ENCODE measurements at regions not wholly inside any gene's neighbourhood (a gene's known extent, or its start where the extent isn't known, plus 50 kb on each side); places are given as distances from the start of the nearest gene placed in this dataset.

- Histone ChIP-seq H3K36me3 (ENCODE audit: control insufficient read depth in 2 of 2, insufficient read depth in 1 of 2, low read length in 2 of 2) (no peaks in the 10 kb centered on the region), H3K27ac (ENCODE audit: extremely low read depth, low read depth, low read length) (no peak overlapping the region), H3K9me3 (ENCODE audit: control insufficient read depth, insufficient read depth, low read depth, low read length) (no peaks in the 10 kb centered on the region; the same call in 1 of the 2 replicates), H3K4me3 (ENCODE audit: low read depth, low read length) (no peak overlapping the region), H3K4me1 (ENCODE audit: control insufficient read depth, insufficient read depth, low read length) (no peaks in the 10 kb centered on the region)
- TF ChIP-seq HIC1 (tag by site-specific recombination; IDR thresholded peaks at IDR 0.05) (no peak), ZSCAN5A (tag by site-specific recombination; IDR thresholded peaks at IDR 0.05) (no peak), ZNF660 (tag by site-specific recombination; IDR thresholded peaks at IDR 0.05) (no peak), IKZF3 (tag by site-specific recombination; IDR thresholded peaks at IDR 0.05) (no peak), SP7 (tag by site-specific recombination; IDR thresholded peaks at IDR 0.05) (no peak), ZNF248 (tag by site-specific recombination; IDR thresholded peaks at IDR 0.05) (no peak), PRDM4 (tag by site-specific recombination; IDR thresholded peaks at IDR 0.05) (no peak), KLF9 (tag by site-specific recombination; IDR thresholded peaks at IDR 0.05; ENCODE audit: low read depth) (no peak), ZNF776 (tag by site-specific recombination; IDR thresholded peaks at IDR 0.05; ENCODE audit: borderline replicate concordance) (no peak), PBX3 (CRISPR knock-in tag; IDR thresholded peaks at IDR 0.05) (no peak), KLF10 (tag by site-specific recombination; IDR thresholded peaks at IDR 0.05) (no peak), OVOL3 (tag by site-specific recombination; IDR thresholded peaks at IDR 0.05) (no peak), ZNF791 (tag by site-specific recombination; IDR thresholded peaks at IDR 0.05) (no peak), ZNF174 (tag by site-specific recombination; IDR thresholded peaks at IDR 0.05) (no peak), ZNF555 (tag by site-specific recombination; conservative IDR thresholded peaks at IDR 0.05) (no peak), ZNF670 (tag by site-specific recombination; IDR thresholded peaks at IDR 0.05; ENCODE audit: low read depth) (no peak), KLF16 (tag by site-specific recombination; IDR thresholded peaks at IDR 0.05) (no peak), HOXD13 (CRISPR knock-in tag; IDR thresholded peaks at IDR 0.05; ENCODE audit: borderline replicate concordance) (no peak)
- TF ChIP-seq, protein P1, sequence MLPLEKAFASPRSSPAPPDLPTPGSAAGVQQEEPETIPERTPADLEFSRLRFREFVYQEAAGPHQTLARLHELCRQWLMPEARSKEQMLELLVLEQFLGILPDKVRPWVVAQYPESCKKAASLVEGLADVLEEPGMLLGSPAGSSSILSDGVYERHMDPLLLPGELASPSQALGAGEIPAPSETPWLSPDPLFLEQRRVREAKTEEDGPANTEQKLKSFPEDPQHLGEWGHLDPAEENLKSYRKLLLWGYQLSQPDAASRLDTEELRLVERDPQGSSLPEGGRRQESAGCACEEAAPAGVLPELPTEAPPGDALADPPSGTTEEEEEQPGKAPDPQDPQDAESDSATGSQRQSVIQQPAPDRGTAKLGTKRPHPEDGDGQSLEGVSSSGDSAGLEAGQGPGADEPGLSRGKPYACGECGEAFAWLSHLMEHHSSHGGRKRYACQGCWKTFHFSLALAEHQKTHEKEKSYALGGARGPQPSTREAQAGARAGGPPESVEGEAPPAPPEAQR (tag by site-specific recombination; IDR thresholded peaks at IDR 0.05): no peak
- TF ChIP-seq, protein P2, sequence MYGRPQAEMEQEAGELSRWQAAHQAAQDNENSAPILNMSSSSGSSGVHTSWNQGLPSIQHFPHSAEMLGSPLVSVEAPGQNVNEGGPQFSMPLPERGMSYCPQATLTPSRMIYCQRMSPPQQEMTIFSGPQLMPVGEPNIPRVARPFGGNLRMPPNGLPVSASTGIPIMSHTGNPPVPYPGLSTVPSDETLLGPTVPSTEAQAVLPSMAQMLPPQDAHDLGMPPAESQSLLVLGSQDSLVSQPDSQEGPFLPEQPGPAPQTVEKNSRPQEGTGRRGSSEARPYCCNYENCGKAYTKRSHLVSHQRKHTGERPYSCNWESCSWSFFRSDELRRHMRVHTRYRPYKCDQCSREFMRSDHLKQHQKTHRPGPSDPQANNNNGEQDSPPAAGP (tag by site-specific recombination; IDR thresholded peaks at IDR 0.05): no peak
- ChIA-PET CTCF (interaction anchor here (0.7 to 1.0 kb wide), 5 partner anchors 11 to 450 kb away, joined by 3 to 5 read pairs (median 3); no protein-coding TSS in a partner anchor), POLR2A (no interaction called here)
Measured at GRCh38 chrX:20547611-20548051, 280.9 kb upstream of the RPS6KA3 start.
